Left ventricle myocardium superior (tissue), 1 donor: ENCODE measurements at regions not wholly inside any gene's neighbourhood (a gene's known extent, or its start where the extent isn't known, plus 50 kb on each side); places are given as distances from the start of the nearest gene placed in this dataset.

Experiments used
- ATAC-seq: fragments of 200-7000 bp; cut with Tn5 transposase; one replicate; pipeline ENCODE4 v1.9.1; 2020; ENCODE audit warnings: mild to moderate bottlenecking, moderate library complexity
- DNase-seq: peaks from one replicate; pipeline ENCODE4 v3.0.0-alpha.2; 2020
- intact Hi-C: fragments of 100-400 bp; cut with micrococcal nuclease; formaldehyde crosslinking; loops from one replicate; pipeline ENCODE4 v1.11.0; 2022
- donor health status: DM: no; HTN: yes; CAD: no; lungs with severe emphysema.

- ATAC-seq (no peak), DNase-seq (no peak)
- intact Hi-C loops = no loop called here
These were observed 897.2 kb upstream of the CDH2 start for GRCh38 chr18:29074147-29074546.

- no peak for ATAC-seq
- intact Hi-C loops = no loop called here
- no peak for DNase-seq
These were observed 894.9 kb upstream of the CDH2 start for GRCh38 chr18:29071869-29072268.

- intact Hi-C loops = no loop called here
- ATAC-seq (no peak), DNase-seq (no peak)
These were observed 886.4 kb upstream of the CDH2 start for GRCh38 chr18:29063346-29063745.

GRCh38 chr18:29062921-29063320, 886.0 kb upstream of the CDH2 start:
- no peak for DNase-seq
- no peak for ATAC-seq
- intact Hi-C loops = no loop called here

GRCh38 chr18:29060349-29060748, 883.4 kb upstream of the CDH2 start:
- ATAC-seq (no peak), DNase-seq (no peak)
- intact Hi-C loops = no loop called here

GRCh38 chr18:29057703-29058102, 880.8 kb upstream of the CDH2 start:
- intact Hi-C loops = no loop called here
- no peak for DNase-seq
- ATAC-seq = no peak

GRCh38 chr18:29056800-29057199, 879.9 kb upstream of the CDH2 start:
- DNase-seq (no peak), ATAC-seq (no peak)
- intact Hi-C loops = no loop called here

- DNase-seq = no peak
- no peak for ATAC-seq
- intact Hi-C loops = no loop called here
These were observed 865.0 kb upstream of the CDH2 start for GRCh38 chr18:29041976-29042375.

GRCh38 chr18:29034113-29034856, 857.4 kb upstream of the CDH2 start:
- intact Hi-C loops = no loop called here
- DNase-seq (no peak), ATAC-seq (no peak)

GRCh38 chr18:29028560-29028959, 851.6 kb upstream of the CDH2 start:
- DNase-seq = no peak
- intact Hi-C loops = no loop called here

GRCh38 chr18:29018976-29019375, 842.0 kb upstream of the CDH2 start:
- intact Hi-C loops = no loop called here
- no peak for DNase-seq
- no peak for ATAC-seq

More at GRCh38 chr18:29028560-29028959, 851.6 kb upstream of the CDH2 start:
- ATAC-seq = no peak

GRCh38 chr18:29012883-29013465, 836.0 kb upstream of the CDH2 start:
- ATAC-seq (no peak), DNase-seq (no peak)
- intact Hi-C loops = no loop called here

GRCh38 chr18:29012364-29012763, 835.4 kb upstream of the CDH2 start:
- intact Hi-C loops = no loop called here
- DNase-seq (no peak), ATAC-seq (no peak)

GRCh38 chr18:29009250-29009803, 832.4 kb upstream of the CDH2 start:
- ATAC-seq = no peak
- intact Hi-C loops = no loop called here

GRCh38 chr18:29008809-29009208, 831.9 kb upstream of the CDH2 start:
- DNase-seq (no peak), ATAC-seq (no peak)
- intact Hi-C loops = no loop called here

More at GRCh38 chr18:29009250-29009803, 832.4 kb upstream of the CDH2 start:
- no peak for DNase-seq

- DNase-seq (no peak), ATAC-seq (no peak)
- intact Hi-C loops = no loop called here
These were observed 831.2 kb upstream of the CDH2 start for GRCh38 chr18:29007986-29008654.

GRCh38 chr18:29004921-29005320, 828.0 kb upstream of the CDH2 start:
- ATAC-seq (no peak), DNase-seq (no peak)
- intact Hi-C loops = no loop called here

- no peak for DNase-seq
- ATAC-seq = no peak
- intact Hi-C loops = no loop called here
These were observed 826.3 kb upstream of the CDH2 start for GRCh38 chr18:29003194-29003593.

GRCh38 chr18:29002747-29003146, 825.8 kb upstream of the CDH2 start:
- ATAC-seq (no peak), DNase-seq (no peak)
- intact Hi-C loops = no loop called here

- intact Hi-C loops = no loop called here
- DNase-seq = no peak
- no peak for ATAC-seq
These were observed 822.8 kb upstream of the CDH2 start for GRCh38 chr18:28999726-29000125.
